Esophagus (tissue), 2 donors: ENCODE measurements at regions not wholly inside any gene's neighbourhood (a gene's known extent, or its start where the extent isn't known, plus 50 kb on each side); places are given as distances from the start of the nearest gene placed in this dataset.

Experiments used
- H3K27ac ChIP-seq, 2 donors: one replicate each; pipeline ENCODE4 v1.5.1; 2013; ENCODE audit warnings: low read depth in 2 of 2, mild to moderate bottlenecking in 2 of 2, inconsistent platforms in 1 of 2, low read length in 1 of 2, moderate library complexity in 1 of 2
- H3K27me3 ChIP-seq, 2 donors: one replicate each; pipeline ENCODE4 v1.6.1; 2013; ENCODE audit warnings: low read length in 2 of 2, control low read depth in 1 of 2, mild to moderate bottlenecking in 1 of 2; ENCODE audit not compliant: insufficient read depth in 2 of 2, control insufficient read depth in 1 of 2
- H3K36me3 ChIP-seq, 2 donors: one replicate each; pipeline ENCODE4 v1.6.1; 2013; ENCODE audit warnings: low read length in 1 of 2; ENCODE audit not compliant: control insufficient read depth in 2 of 2, insufficient read depth in 2 of 2
- H3K4me1 ChIP-seq, 2 donors: one replicate each; pipeline ENCODE4 v1.6.1; 2013; ENCODE audit warnings: low read length in 1 of 2; ENCODE audit not compliant: control insufficient read depth in 2 of 2, insufficient read depth in 2 of 2
- H3K4me3 ChIP-seq, 2 donors: one replicate each; pipeline ENCODE4 v1.5.1; 2013; ENCODE audit warnings: low read length in 2 of 2, mild to moderate bottlenecking in 2 of 2, low read depth in 1 of 2, moderate library complexity in 1 of 2
- H3K9me3 ChIP-seq, 2 donors: one replicate each; pipeline ENCODE4 v1.6.1; 2013; ENCODE audit warnings: mild to moderate bottlenecking in 2 of 2, low read depth in 1 of 2, low read length in 1 of 2, moderate library complexity in 1 of 2; ENCODE audit not compliant: control insufficient read depth in 2 of 2, insufficient read depth in 1 of 2
- WGBS, 2 donors: extraction: QIAGEN DNeasy Blood & Tissue Kit; methylation state at CpG; one replicate each; pipeline ENCODE4 v1.1.7; 2013; 5-methylcytosine and 5-hydroxymethylcytosine counted together
- donor health status: healthy with polysubstance abuse.
- donor health status: Bipolar disorder and iron deficiency.

DNA sequence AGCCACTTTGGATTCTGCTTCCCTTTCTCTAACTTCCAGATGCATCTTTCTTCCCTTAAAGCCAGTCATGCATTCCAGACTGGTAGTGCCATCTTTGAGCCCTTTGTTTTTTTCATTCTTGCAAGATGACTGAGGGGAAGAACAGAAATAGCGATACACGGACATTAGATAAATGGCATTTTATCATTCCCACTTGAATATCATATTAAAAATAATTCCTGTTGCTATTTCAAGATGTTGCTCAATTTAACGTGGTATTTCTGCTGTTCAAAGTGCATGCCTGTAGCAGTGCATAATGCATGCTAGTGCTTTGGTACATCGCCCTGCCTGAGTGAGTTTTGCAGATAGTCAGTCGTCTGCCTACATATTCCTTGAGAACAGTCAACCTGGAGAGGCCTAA lies 140.6 kb upstream of the FRY start:
- Histone ChIP-seq H3K4me3 (no peak overlapping the region), H3K27me3 (no peaks in the 10 kb centered on the region), H3K9me3 (no peaks in the 10 kb centered on the region), H3K4me1 (peaks cover 0 to 4% of the 10 kb centered on the region in 2 donors), H3K27ac (no peak overlapping the region), H3K36me3 (no peaks in the 10 kb centered on the region)
- WGBS, 2 donors = 75 to 77% methylated on average over 5 of the region's 5 CpGs

GRCh38 chr13:31891472-31891871 lies 140.1 kb upstream of the FRY start:
- no peak overlapping the region for H3K4me3 ChIP-seq
- H3K9me3 ChIP-seq = no peaks in the 10 kb centered on the region
- WGBS, 2 donors = 31 to 36% methylated on average over 2 of the region's 2 CpGs
- H3K27ac ChIP-seq = no peak overlapping the region
- H3K27me3 ChIP-seq = no peaks in the 10 kb centered on the region
- no peaks in the 10 kb centered on the region for H3K36me3 ChIP-seq
- peaks cover 2 to 3% of the 10 kb centered on the region in 2 donors for H3K4me1 ChIP-seq

DNA sequence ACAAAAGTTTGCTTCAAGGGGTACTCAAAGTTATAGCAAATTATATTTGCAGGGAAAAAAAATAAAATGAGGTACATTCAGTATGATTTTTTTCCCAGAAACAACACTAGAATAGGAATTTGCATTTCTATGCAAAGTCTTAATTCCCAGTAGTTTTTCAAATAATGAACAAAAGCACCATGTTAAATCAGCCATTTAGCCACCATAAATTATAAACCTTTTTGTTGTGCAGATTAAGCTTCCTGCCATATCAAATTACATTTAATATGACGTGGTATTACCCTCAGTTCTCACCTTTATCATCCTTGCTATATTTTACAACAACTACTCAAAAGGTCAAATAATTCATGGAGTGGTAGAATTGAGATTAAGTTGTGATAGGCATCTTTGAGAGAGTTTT lies 136.6 kb upstream of the FRY start:
- H3K27me3 ChIP-seq = no peaks in the 10 kb centered on the region
- WGBS, 2 donors = 59% methylated on average over 1 of the region's 1 CpG
- peaks cover 2 to 3% of the 10 kb centered on the region in 2 donors for H3K4me1 ChIP-seq
- no peaks in the 10 kb centered on the region for H3K9me3 ChIP-seq
- H3K36me3 ChIP-seq = no peaks in the 10 kb centered on the region
- H3K4me3 ChIP-seq = no peak overlapping the region
- no peak overlapping the region for H3K27ac ChIP-seq

GRCh38 chr13:31895691-31896090 lies 135.9 kb upstream of the FRY start:
- H3K9me3 ChIP-seq = no peaks in the 10 kb centered on the region
- peaks cover 2 to 3% of the 10 kb centered on the region in 2 donors for H3K4me1 ChIP-seq
- no peaks in the 10 kb centered on the region for H3K27me3 ChIP-seq
- WGBS, 2 donors = 85 to 91% methylated on average over 3 of the region's 3 CpGs
- no peak overlapping the region for H3K4me3 ChIP-seq
- no peak overlapping the region for H3K27ac ChIP-seq
- H3K36me3 ChIP-seq = no peaks in the 10 kb centered on the region

DNA sequence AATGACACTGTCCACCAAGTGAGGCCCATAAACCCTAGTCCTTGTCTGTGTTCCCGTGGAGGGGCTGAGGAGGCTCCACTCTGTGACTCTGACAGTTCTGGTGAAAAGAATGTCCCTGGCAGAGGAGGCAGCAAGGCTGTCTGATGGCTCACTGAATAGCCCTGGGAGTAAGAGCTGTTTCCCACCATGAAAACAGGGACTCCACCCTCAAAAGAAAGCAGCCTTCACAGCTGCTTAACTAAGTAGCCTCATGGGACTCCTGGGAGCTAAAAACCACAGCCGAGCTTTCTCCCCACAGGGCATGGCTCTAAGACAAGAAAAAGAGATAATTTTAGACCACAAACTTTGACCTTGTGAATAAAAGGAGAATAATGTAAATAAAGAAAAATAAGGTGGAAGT lies 135.1 kb upstream of the FRY start:
- Histone ChIP-seq H3K9me3 (no peaks in the 10 kb centered on the region), H3K27ac (no peak overlapping the region), H3K4me1 (peaks cover 2 to 3% of the 10 kb centered on the region in 2 donors), H3K27me3 (no peaks in the 10 kb centered on the region), H3K36me3 (no peaks in the 10 kb centered on the region), H3K4me3 (no peak overlapping the region)
- WGBS, 2 donors = 23 to 28% methylated on average over 2 of the region's 2 CpGs

GRCh38 chr13:31898378-31899071 lies 133.0 kb upstream of the FRY start:
- H3K36me3 ChIP-seq = no peaks in the 10 kb centered on the region
- H3K9me3 ChIP-seq = no peaks in the 10 kb centered on the region
- H3K27me3 ChIP-seq = no peaks in the 10 kb centered on the region
- H3K27ac ChIP-seq = no peak overlapping the region
- H3K4me1 ChIP-seq = peaks cover 2 to 3% of the 10 kb centered on the region in 2 donors
- 75 to 78% methylated on average over 9 of the region's 9 CpGs for WGBS, 2 donors
- no peak overlapping the region for H3K4me3 ChIP-seq

DNA sequence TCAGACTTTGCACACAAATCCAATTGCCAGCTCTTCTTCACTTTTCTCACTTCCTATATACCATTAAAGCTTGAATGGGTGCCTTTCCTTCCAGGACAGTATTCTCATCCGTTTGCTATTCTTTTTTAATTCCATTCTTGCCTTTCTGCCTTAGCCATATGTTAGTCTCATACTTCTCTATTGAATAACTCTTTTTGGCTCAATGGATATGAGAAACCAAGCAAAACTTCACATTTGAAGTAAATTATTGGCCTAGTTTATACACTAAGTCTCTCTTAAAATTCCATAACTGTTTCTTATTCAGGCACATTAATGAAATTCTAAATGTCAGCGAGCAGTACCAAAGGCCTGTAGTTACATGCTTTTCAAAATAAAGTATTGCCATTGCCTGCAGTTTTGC lies 129.6 kb upstream of the FRY start:
- no peak overlapping the region for H3K27ac ChIP-seq
- no peak overlapping the region for H3K4me3 ChIP-seq
- 64 to 69% methylated on average over 2 of the region's 2 CpGs for WGBS, 2 donors
- no peaks in the 10 kb centered on the region for H3K27me3 ChIP-seq
- H3K9me3 ChIP-seq = no peaks in the 10 kb centered on the region
- H3K4me1 ChIP-seq = no peaks in the 10 kb centered on the region
- no peaks in the 10 kb centered on the region for H3K36me3 ChIP-seq

- H3K4me3 ChIP-seq = no peak overlapping the region
- H3K27me3 ChIP-seq = no peaks in the 10 kb centered on the region
- H3K36me3 ChIP-seq = no peaks in the 10 kb centered on the region
- no peaks in the 10 kb centered on the region for H3K9me3 ChIP-seq
- H3K4me1 ChIP-seq = no peaks in the 10 kb centered on the region
- H3K27ac ChIP-seq = no peak overlapping the region
- WGBS, 2 donors = 68 to 76% methylated on average over 7 of the region's 7 CpGs
These were observed 128.3 kb upstream of the FRY start for GRCh38 chr13:31903111-31903815.

- Histone ChIP-seq H3K27me3 (no peaks in the 10 kb centered on the region), H3K27ac (no peak overlapping the region), H3K4me3 (no peak overlapping the region), H3K36me3 (no peaks in the 10 kb centered on the region), H3K4me1 (no peaks in the 10 kb centered on the region), H3K9me3 (no peaks in the 10 kb centered on the region)
- WGBS, 2 donors = 64 to 77% methylated on average over 6 of the region's 6 CpGs
These were observed 126.4 kb upstream of the FRY start for GRCh38 chr13:31904941-31905824.
